Keratinocyte (primary cell): ENCODE measurements at regions not wholly inside any gene's neighbourhood (a gene's known extent, or its start where the extent isn't known, plus 50 kb on each side); places are given as distances from the start of the nearest gene placed in this dataset.

Source experiments
- CTCF ChIP-seq, 3 experiments: IDR thresholded peaks in 1 of 3; conservative IDR thresholded peaks in 1 of 3; optimal IDR thresholded peaks in 1 of 3; 2 replicates in 2 of 3; 3 replicates in 1 of 3; pipeline versions ENCODE3 to v1.5.1; 2011; ENCODE audit warnings: low read length in 3 of 3, mild to moderate bottlenecking in 3 of 3, moderate library complexity in 2 of 3, control low read depth in 1 of 3, inconsistent platforms in 1 of 3; ENCODE audit not compliant: insufficient read depth in 2 of 3; ENCODE audit errors: extremely low read depth in 1 of 3
- EZH2 ChIP-seq: IDR thresholded peaks from one replicate; pipeline ENCODE4 v1.6.1; 2012; ENCODE audit warnings: inconsistent platforms, mild to moderate bottlenecking, low read length, moderate library complexity

- TF ChIP-seq CTCF (optimal IDR thresholded peaks at IDR 0.05 in 1 of 3, IDR thresholded peaks at IDR 0.05 in 1 of 3, conservative IDR thresholded peaks at IDR 0.05 in 1 of 3; ENCODE audit: extremely low read depth in 1 of 3, insufficient read depth in 2 of 3, low read length in 3 of 3) = no peak
- no peak for TF ChIP-seq EZH2
These were observed 55.5 kb upstream of the ZNF354A start for GRCh38 chr5:178785999-178786398.
